ENCODE measurements at regions not wholly inside any gene's neighbourhood (a gene's known extent, or its start where the extent isn't known, plus 50 kb on each side); places are given as distances from the start of the nearest gene placed in this dataset.

- TF ChIP-seq POLR2A (IDR thresholded peaks at IDR 0.05): no peak
- TF ChIP-seq, protein P1, sequence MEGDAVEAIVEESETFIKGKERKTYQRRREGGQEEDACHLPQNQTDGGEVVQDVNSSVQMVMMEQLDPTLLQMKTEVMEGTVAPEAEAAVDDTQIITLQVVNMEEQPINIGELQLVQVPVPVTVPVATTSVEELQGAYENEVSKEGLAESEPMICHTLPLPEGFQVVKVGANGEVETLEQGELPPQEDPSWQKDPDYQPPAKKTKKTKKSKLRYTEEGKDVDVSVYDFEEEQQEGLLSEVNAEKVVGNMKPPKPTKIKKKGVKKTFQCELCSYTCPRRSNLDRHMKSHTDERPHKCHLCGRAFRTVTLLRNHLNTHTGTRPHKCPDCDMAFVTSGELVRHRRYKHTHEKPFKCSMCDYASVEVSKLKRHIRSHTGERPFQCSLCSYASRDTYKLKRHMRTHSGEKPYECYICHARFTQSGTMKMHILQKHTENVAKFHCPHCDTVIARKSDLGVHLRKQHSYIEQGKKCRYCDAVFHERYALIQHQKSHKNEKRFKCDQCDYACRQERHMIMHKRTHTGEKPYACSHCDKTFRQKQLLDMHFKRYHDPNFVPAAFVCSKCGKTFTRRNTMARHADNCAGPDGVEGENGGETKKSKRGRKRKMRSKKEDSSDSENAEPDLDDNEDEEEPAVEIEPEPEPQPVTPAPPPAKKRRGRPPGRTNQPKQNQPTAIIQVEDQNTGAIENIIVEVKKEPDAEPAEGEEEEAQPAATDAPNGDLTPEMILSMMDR (IDR thresholded peaks at IDR 0.05): no peak
These were observed 178.8 kb upstream of the ST6GAL2 start for GRCh38 chr2:107064750-107065149.
